WTC11 (cell line): ENCODE measurements at regions not wholly inside any gene's neighbourhood (a gene's known extent, or its start where the extent isn't known, plus 50 kb on each side); places are given as distances from the start of the nearest gene placed in this dataset.

Experiments used
- ELF4 ChIP-seq: sonication (generic); formaldehyde crosslinking; IDR thresholded peaks from 2 replicates; pipeline ENCODE4 v1.8.1; 2022; ENCODE audit warnings: low read depth, mild to moderate bottlenecking, moderate library complexity, missing genetic modification reagents
- ETV6 ChIP-seq: sonication (generic); formaldehyde crosslinking; IDR thresholded peaks from 2 replicates; pipeline ENCODE4 v1.8.1; 2022; ENCODE audit warnings: mild to moderate bottlenecking, missing genetic modification reagents
- FOXP1 ChIP-seq: sonication (generic); formaldehyde crosslinking; IDR thresholded peaks from 2 replicates; pipeline ENCODE4 v1.8.0; 2022; ENCODE audit warnings: missing genetic modification reagents, mild to moderate bottlenecking, moderate library complexity, borderline replicate concordance
- MLX ChIP-seq: sonication (generic); formaldehyde crosslinking; IDR thresholded peaks from 2 replicates; pipeline ENCODE4 v1.8.1; 2023; ENCODE audit warnings: mild to moderate bottlenecking, missing genetic modification reagents, moderate library complexity
- NFE2L1 ChIP-seq: sonication (generic); formaldehyde crosslinking; IDR thresholded peaks from 2 replicates; pipeline ENCODE4 v1.8.1; 2023; ENCODE audit warnings: missing genetic modification reagents
- PREB ChIP-seq: sonication (generic); formaldehyde crosslinking; IDR thresholded peaks from 2 replicates; pipeline ENCODE4 v1.8.1; 2022; ENCODE audit warnings: mild to moderate bottlenecking, missing genetic modification reagents, moderate library complexity, borderline replicate concordance
- TEAD1 ChIP-seq: sonication (generic); formaldehyde crosslinking; IDR thresholded peaks from 2 replicates; pipeline ENCODE4 v1.8.0; 2022; ENCODE audit warnings: mild to moderate bottlenecking, missing genetic modification reagents
- ZNF138 ChIP-seq: sonication (generic); formaldehyde crosslinking; conservative IDR thresholded peaks from 2 replicates; pipeline ENCODE4 v1.8.1; 2022; ENCODE audit warnings: mild to moderate bottlenecking, moderate library complexity, missing genetic modification reagents
- TF ChIP-seq, protein P1 (sequence below): fragments of 200-600 bp; IDR thresholded peaks from 2 replicates; pipeline ENCODE4 v1.8.0; 2022; ENCODE audit warnings: antibody characterized with exemption
- TF ChIP-seq, protein P2 (sequence below): fragments of 250-450 bp; sonication (Bioruptor Pico); conservative IDR thresholded peaks from 2 replicates; pipeline ENCODE4 v1.9.0; 2021; ENCODE audit warnings: mild to moderate bottlenecking
- TF ChIP-seq, protein P3 (sequence below): sonication (generic); formaldehyde crosslinking; IDR thresholded peaks from 2 replicates; pipeline ENCODE4 v1.8.1; 2022; ENCODE audit warnings: mild to moderate bottlenecking, moderate library complexity, missing genetic modification reagents
- TF ChIP-seq, protein P4 (sequence below): sonication (generic); formaldehyde crosslinking; IDR thresholded peaks from 2 replicates; pipeline ENCODE4 v1.8.0; 2023; ENCODE audit warnings: mild to moderate bottlenecking, missing genetic modification reagents

- TF ChIP-seq ZNF138 (CRISPR knock-in tag) (no peak), ETV6 (CRISPR knock-in tag) (no peak), PREB (no peak), ELF4 (CRISPR knock-in tag) (no peak), TEAD1 (CRISPR knock-in tag) (no peak), FOXP1 (CRISPR knock-in tag) (no peak), NFE2L1 (CRISPR knock-in tag) (no peak), MLX (CRISPR knock-in tag) (no peak)
- TF ChIP-seq, protein P1, sequence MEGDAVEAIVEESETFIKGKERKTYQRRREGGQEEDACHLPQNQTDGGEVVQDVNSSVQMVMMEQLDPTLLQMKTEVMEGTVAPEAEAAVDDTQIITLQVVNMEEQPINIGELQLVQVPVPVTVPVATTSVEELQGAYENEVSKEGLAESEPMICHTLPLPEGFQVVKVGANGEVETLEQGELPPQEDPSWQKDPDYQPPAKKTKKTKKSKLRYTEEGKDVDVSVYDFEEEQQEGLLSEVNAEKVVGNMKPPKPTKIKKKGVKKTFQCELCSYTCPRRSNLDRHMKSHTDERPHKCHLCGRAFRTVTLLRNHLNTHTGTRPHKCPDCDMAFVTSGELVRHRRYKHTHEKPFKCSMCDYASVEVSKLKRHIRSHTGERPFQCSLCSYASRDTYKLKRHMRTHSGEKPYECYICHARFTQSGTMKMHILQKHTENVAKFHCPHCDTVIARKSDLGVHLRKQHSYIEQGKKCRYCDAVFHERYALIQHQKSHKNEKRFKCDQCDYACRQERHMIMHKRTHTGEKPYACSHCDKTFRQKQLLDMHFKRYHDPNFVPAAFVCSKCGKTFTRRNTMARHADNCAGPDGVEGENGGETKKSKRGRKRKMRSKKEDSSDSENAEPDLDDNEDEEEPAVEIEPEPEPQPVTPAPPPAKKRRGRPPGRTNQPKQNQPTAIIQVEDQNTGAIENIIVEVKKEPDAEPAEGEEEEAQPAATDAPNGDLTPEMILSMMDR, result no peak
- TF ChIP-seq, protein P2, sequence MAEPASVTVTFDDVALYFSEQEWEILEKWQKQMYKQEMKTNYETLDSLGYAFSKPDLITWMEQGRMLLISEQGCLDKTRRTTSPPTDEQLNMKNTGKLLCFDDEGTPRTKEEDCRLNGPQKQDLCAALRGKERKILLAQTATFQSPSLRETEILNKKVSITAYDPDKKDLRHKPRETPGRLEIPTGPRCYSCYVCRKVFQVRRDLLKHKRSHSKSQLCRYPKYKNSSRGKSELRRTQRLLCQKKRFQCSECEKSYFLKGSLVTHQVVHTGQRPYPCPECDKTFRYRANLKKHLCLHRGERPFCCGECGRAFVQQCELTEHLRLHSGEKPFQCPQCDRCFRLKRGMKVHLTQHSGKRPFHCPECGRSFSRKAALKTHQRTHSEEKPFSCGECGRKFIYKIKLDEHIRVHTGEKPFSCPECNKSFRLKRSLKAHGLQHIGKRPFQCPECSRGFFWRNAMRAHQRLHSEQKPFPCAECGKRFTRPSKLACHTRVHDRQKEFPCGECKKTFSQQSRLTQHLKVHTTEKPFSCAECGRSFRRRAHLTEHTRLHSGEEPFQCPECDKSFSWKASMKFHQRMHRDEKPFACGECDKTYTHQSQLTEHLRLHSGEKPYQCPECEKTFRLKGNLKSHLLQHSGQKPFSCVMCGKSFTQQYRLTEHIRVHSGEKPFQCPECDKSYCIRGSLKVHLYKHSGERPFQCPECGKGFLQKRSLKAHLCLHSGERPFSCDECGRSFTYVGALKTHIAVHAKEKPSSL, result no peak
- TF ChIP-seq, protein P3, sequence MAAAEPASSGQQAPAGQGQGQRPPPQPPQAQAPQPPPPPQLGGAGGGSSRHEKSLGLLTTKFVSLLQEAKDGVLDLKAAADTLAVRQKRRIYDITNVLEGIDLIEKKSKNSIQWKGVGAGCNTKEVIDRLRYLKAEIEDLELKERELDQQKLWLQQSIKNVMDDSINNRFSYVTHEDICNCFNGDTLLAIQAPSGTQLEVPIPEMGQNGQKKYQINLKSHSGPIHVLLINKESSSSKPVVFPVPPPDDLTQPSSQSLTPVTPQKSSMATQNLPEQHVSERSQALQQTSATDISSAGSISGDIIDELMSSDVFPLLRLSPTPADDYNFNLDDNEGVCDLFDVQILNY, result no peak
- TF ChIP-seq, protein P4, sequence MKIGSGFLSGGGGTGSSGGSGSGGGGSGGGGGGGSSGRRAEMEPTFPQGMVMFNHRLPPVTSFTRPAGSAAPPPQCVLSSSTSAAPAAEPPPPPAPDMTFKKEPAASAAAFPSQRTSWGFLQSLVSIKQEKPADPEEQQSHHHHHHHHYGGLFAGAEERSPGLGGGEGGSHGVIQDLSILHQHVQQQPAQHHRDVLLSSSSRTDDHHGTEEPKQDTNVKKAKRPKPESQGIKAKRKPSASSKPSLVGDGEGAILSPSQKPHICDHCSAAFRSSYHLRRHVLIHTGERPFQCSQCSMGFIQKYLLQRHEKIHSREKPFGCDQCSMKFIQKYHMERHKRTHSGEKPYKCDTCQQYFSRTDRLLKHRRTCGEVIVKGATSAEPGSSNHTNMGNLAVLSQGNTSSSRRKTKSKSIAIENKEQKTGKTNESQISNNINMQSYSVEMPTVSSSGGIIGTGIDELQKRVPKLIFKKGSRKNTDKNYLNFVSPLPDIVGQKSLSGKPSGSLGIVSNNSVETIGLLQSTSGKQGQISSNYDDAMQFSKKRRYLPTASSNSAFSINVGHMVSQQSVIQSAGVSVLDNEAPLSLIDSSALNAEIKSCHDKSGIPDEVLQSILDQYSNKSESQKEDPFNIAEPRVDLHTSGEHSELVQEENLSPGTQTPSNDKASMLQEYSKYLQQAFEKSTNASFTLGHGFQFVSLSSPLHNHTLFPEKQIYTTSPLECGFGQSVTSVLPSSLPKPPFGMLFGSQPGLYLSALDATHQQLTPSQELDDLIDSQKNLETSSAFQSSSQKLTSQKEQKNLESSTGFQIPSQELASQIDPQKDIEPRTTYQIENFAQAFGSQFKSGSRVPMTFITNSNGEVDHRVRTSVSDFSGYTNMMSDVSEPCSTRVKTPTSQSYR (CRISPR knock-in tag), result no peak
These were observed 180.5 kb upstream of the PDE1C start for GRCh38 chr7:32250471-32251260.
